SK-N-SH treated with all-trans-retinoic acid at 6 μM for 48 hours (cell line): ENCODE measurements at regions not wholly inside any gene's neighbourhood (a gene's known extent, or its start where the extent isn't known, plus 50 kb on each side); places are given as distances from the start of the nearest gene placed in this dataset.

Experiments
- OSR1 ChIP-seq: fragments of 250-450 bp; sonication (Bioruptor Pico); IDR thresholded peaks from 2 replicates; pipeline ENCODE4 v1.8.0; 2022; ENCODE audit warnings: moderate library complexity, mild to moderate bottlenecking, inconsistent platforms
- ZFP30 ChIP-seq: fragments of 450-650 bp; formaldehyde crosslinking; IDR thresholded peaks from 2 replicates; pipeline ENCODE4 v1.5.0; 2022; ENCODE audit warnings: mild to moderate bottlenecking, moderate library complexity
- ZNF565 ChIP-seq: fragments of 450-650 bp; formaldehyde crosslinking; conservative IDR thresholded peaks from 2 replicates; pipeline ENCODE4 v1.5.0; 2020; ENCODE audit warnings: low read depth, mild to moderate bottlenecking, moderate library complexity
- TF ChIP-seq, protein P1 (sequence below): fragments of 250-450 bp; sonication (Bioruptor Pico); IDR thresholded peaks from 2 replicates; pipeline ENCODE4 v1.8.0; 2020; ENCODE audit warnings: mild to moderate bottlenecking, moderate library complexity, borderline replicate concordance
- TF ChIP-seq, protein P2 (sequence below): fragments of 250-450 bp; sonication (Bioruptor Pico); IDR thresholded peaks from 2 replicates; pipeline ENCODE4 v1.5.1; 2020; ENCODE audit warnings: low read depth, mild to moderate bottlenecking, moderate library complexity

DNA sequence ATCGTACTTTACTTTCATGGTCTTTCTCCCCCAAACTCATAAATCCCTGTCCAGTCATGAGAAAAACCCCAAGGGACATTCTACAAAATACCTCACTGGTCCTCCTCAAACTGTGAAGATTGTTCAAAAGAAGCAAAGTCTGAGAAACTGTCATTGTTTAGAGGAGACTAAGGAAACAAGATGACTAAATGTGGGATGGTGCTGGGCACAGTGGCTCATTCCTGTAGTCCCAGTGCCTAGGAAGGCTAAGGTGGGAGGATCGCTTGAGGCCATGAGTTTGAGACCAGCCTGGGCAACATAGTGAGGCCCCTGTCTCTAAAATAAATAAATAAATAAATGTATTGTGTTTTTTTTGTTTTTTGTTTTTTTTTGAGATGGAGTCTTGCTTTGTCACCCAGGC is 74.2 kb upstream of the SCAF11 start:
- TF ChIP-seq, protein P1, sequence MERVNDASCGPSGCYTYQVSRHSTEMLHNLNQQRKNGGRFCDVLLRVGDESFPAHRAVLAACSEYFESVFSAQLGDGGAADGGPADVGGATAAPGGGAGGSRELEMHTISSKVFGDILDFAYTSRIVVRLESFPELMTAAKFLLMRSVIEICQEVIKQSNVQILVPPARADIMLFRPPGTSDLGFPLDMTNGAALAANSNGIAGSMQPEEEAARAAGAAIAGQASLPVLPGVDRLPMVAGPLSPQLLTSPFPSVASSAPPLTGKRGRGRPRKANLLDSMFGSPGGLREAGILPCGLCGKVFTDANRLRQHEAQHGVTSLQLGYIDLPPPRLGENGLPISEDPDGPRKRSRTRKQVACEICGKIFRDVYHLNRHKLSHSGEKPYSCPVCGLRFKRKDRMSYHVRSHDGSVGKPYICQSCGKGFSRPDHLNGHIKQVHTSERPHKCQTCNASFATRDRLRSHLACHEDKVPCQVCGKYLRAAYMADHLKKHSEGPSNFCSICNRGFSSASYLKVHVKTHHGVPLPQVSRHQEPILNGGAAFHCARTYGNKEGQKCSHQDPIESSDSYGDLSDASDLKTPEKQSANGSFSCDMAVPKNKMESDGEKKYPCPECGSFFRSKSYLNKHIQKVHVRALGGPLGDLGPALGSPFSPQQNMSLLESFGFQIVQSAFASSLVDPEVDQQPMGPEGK (CRISPR knock-in tag) = no peak
- TF ChIP-seq ZNF565 (CRISPR knock-in tag) (no peak), ZFP30 (CRISPR knock-in tag) (no peak), OSR1 (no peak)
- TF ChIP-seq, protein P2, sequence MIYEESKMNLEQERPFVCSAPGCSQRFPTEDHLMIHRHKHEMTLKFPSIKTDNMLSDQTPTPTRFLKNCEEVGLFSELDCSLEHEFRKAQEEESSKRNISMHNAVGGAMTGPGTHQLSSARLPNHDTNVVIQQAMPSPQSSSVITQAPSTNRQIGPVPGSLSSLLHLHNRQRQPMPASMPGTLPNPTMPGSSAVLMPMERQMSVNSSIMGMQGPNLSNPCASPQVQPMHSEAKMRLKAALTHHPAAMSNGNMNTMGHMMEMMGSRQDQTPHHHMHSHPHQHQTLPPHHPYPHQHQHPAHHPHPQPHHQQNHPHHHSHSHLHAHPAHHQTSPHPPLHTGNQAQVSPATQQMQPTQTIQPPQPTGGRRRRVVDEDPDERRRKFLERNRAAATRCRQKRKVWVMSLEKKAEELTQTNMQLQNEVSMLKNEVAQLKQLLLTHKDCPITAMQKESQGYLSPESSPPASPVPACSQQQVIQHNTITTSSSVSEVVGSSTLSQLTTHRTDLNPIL (CRISPR knock-in tag) = no peak
